HepG2 (cell line): ENCODE measurements at regions not wholly inside any gene's neighbourhood (a gene's known extent, or its start where the extent isn't known, plus 50 kb on each side); places are given as distances from the start of the nearest gene placed in this dataset.

ENCODE experiments used
- ATAC-seq: fragments of 200-7000 bp; cut with Tn5 transposase; 3 replicates; pipeline ENCODE4 v1.9.1; 2020; ENCODE audit warnings: mild to moderate bottlenecking, moderate library complexity
- BruUV-seq: library from RNA; stranded (reverse); fragments of 400-500 nt; replicated peaks from 2 replicates; lab custom pipeline; 2021; lab: Mats Ljungman, UMichigan
- CTCF ChIA-PET: fragments of 300-600 bp; formaldehyde crosslinking; extraction: SDS; loops from one replicate; lab custom pipeline; 2021; ENCODE audit warnings: low total read pairs, inconsistent platforms, low intra/inter-chr PET ratio; lab: Yijun Ruan, JAX
- POLR2A ChIA-PET: fragments of 350-600 bp; sonication (Branson Sonifier 250); formaldehyde crosslinking; loops from one replicate; lab custom pipeline; 2020; ENCODE audit warnings: antibody characterized with exemption, inconsistent platforms; lab: Yijun Ruan, JAX
- DNase-seq: peaks from one replicate; pipeline ENCODE4 v3.0.0-alpha.2; 2015; ENCODE audit warnings: low spot score
- FAIRE-seq: peaks from 3 replicates; lab custom pipeline; 2011; peaks lifted over from hg19 to GRCh38; lab: Jason Lieb, UNC
- H2AFZ ChIP-seq: one replicate; pipeline ENCODE4 v1.6.1; 2011; ENCODE audit warnings: low read length, inconsistent platforms
- H3K27ac ChIP-seq: fragments of 300-600 bp; 3 replicates; pipeline ENCODE4 v1.8.0; 2011; ENCODE audit warnings: mixed run types, mild to moderate bottlenecking, mixed read lengths, low read length, inconsistent platforms; ENCODE audit not compliant: insufficient read depth; ENCODE audit errors: extremely low read length
- H3K27me3 ChIP-seq, 2 experiments: fragments of 200-600 bp in 1 of 2; 2 replicates in 1 of 2; 3 replicates in 1 of 2; pipeline versions ENCODE4 v1.6.0 to v1.8.0; 2011; ENCODE audit warnings: low read length in 2 of 2, mild to moderate bottlenecking in 2 of 2, moderate library complexity in 2 of 2, inconsistent platforms in 1 of 2; ENCODE audit not compliant: insufficient read depth in 2 of 2, control insufficient read depth in 1 of 2
- H3K36me3 ChIP-seq, 2 experiments: fragments of 200-600 bp in 1 of 2; replicated peaks in 1 of 2; 2 replicates in 1 of 2; 3 replicates in 1 of 2; pipeline versions ENCODE4 v1.5.1 to v1.8.0; 2011; ENCODE audit warnings: low read length in 2 of 2, inconsistent platforms in 1 of 2; ENCODE audit not compliant: insufficient read depth in 2 of 2, control insufficient read depth in 1 of 2
- H3K4me1 ChIP-seq: 2 replicates; pipeline ENCODE4 v1.5.1; 2012; ENCODE audit warnings: low read length, inconsistent platforms; ENCODE audit not compliant: insufficient read depth
- H3K4me2 ChIP-seq: 2 replicates; pipeline ENCODE4 v1.6.0; 2011; ENCODE audit warnings: low read depth, low read length, inconsistent platforms
- H3K4me3 ChIP-seq, 3 experiments: fragments of 200-600 bp in 1 of 3; sonication (generic), shearing (Covaris generic) in 1 of 3; replicated peaks in 1 of 3; 2 replicates each; pipeline ENCODE4 v1.5.1; 2011 to 2016; ENCODE audit warnings: low read length in 3 of 3, inconsistent platforms in 2 of 3, low read depth in 2 of 3, mild to moderate bottlenecking in 2 of 3, control low read depth in 1 of 3, mixed read lengths in 1 of 3; ENCODE audit not compliant: insufficient read depth in 1 of 3
- H3K79me2 ChIP-seq: one replicate; pipeline ENCODE4 v1.6.1; 2011; ENCODE audit warnings: low read length, inconsistent platforms; ENCODE audit not compliant: insufficient read depth
- H3K9ac ChIP-seq: 2 replicates; pipeline ENCODE4 v1.6.0; 2011; ENCODE audit warnings: mild to moderate bottlenecking, low read depth, low read length, inconsistent platforms; ENCODE audit not compliant: insufficient read depth
- H3K9me3 ChIP-seq: 2 replicates; pipeline ENCODE4 v1.5.1; 2012; ENCODE audit warnings: mild to moderate bottlenecking, low read length
- H4K20me1 ChIP-seq: 2 replicates; pipeline ENCODE4 v1.6.0; 2011; ENCODE audit warnings: inconsistent platforms, mild to moderate bottlenecking, low read length, moderate library complexity; ENCODE audit not compliant: insufficient read depth
- ATF4 ChIP-seq, 2 experiments: fragments of 450-650 bp in 1 of 2; sonication (generic) in 1 of 2; formaldehyde crosslinking; IDR thresholded peaks; 2 replicates each; pipeline versions ENCODE4 v1.5.0 to v1.8.0; 2020 to 2022; ENCODE audit warnings: mild to moderate bottlenecking in 1 of 2, missing genetic modification reagents in 1 of 2
- BRCA1 ChIP-seq: sonication (generic); formaldehyde crosslinking; IDR thresholded peaks from 2 replicates; pipeline ENCODE4 v1.4.0; 2020; ENCODE audit warnings: missing genetic modification reagents
- CEBPB ChIP-seq: IDR thresholded peaks from 2 replicates; pipeline ENCODE4 v1.6.1; 2011; ENCODE audit warnings: low read depth, low read length, improper control_type of control experiment, borderline replicate concordance
- CEBPG ChIP-seq: IDR thresholded peaks from 2 replicates; pipeline ENCODE4 v1.6.1; 2016
- SRF ChIP-seq: IDR thresholded peaks from 2 replicates; pipeline ENCODE4 v1.6.1; 2011; ENCODE audit warnings: mild to moderate bottlenecking, low read depth, low read length, moderate library complexity
- TAF1 ChIP-seq: sonication (generic); formaldehyde crosslinking; IDR thresholded peaks from 2 replicates; pipeline ENCODE4 v1.4.0; 2020; ENCODE audit warnings: missing genetic modification reagents
- ZBTB20 ChIP-seq: sonication (generic); formaldehyde crosslinking; IDR thresholded peaks from 2 replicates; pipeline ENCODE4 v1.8.1; 2023; ENCODE audit warnings: missing genetic modification reagents, low read depth, mild to moderate bottlenecking, borderline replicate concordance
- ZNF12 ChIP-seq: sonication (generic); formaldehyde crosslinking; IDR thresholded peaks from 2 replicates; pipeline ENCODE4 v1.5.0; 2020; ENCODE audit warnings: missing genetic modification reagents
- WGBS: methylation state at CpG from one replicate; pipeline ENCODE4 v1.1.6; 2017; ENCODE audit warnings: low lambda C conversion rate; 5-methylcytosine and 5-hydroxymethylcytosine counted together
- in situ Hi-C: cut with HindIII; loops from 2 replicates; pipeline ENCODE4 v1.10.0; 2017; ENCODE audit warnings: low pct_unique_long_range_greater_than_20kb; ENCODE audit not compliant: extremely low pct_ligation_motif_present
- intact Hi-C: fragments of 100-400 bp; cut with micrococcal nuclease; formaldehyde crosslinking; loops from one replicate; pipeline ENCODE4 v1.10.0; 2022; ENCODE audit not compliant: unreplicated experiment
- TF ChIP-seq, protein P1 (sequence below): IDR thresholded peaks from 2 replicates; pipeline ENCODE4 v1.6.1; 2018; ENCODE audit warnings: missing genetic modification reagents, mild to moderate bottlenecking, missing compliant biosample characterization

- CTCF ChIA-PET: no interaction called here
- no peak; the same call in 2 of the 3 replicates for ATAC-seq
- Histone ChIP-seq H2AFZ (no peak overlapping the region), H3K9ac (no peak overlapping the region), H3K4me1 (peaks cover 18% of the 10 kb centered on the region), H3K79me2 (no peaks in the 10 kb centered on the region), H3K27ac (no peak overlapping the region), H3K9me3 (no peaks in the 10 kb centered on the region), H3K4me3 (no peak overlapping the region), H3K36me3 (no peaks in the 10 kb centered on the region), H3K27me3 (no peaks in the 10 kb centered on the region; a peak in 1 of 5 replicates), H4K20me1 (no peaks in the 10 kb centered on the region), H3K4me2 (no peak overlapping the region)
- WGBS: 13% methylated on average over 7 of the region's 7 CpGs
- POLR2A ChIA-PET: no interaction called here
- TF ChIP-seq ATF4 (CRISPR knock-in tag; IDR thresholded peaks at IDR 0.05) (peak in 1 of 2 experiments; percentile 66; a peak in 2 of 4 replicates), CEBPB (peak; percentile 95), ZNF12 (no peak), CEBPG (CRISPR knock-in tag) (peak; percentile 64)
- in situ Hi-C loops: no loop called here
- BruUV-seq: no TSS peak
- intact Hi-C loops: no loop called here
- peak; percentile 45 for DNase-seq
- FAIRE-seq: no peak
These were observed 249.2 kb upstream of the HABP2 start for GRCh38 chr10:113303544-113304146.

- TF ChIP-seq BRCA1 (CRISPR knock-in tag): no peak
- TF ChIP-seq SRF: no peak
- no peak for TF ChIP-seq ZBTB20 (CRISPR knock-in tag)
- no peak for TF ChIP-seq TAF1
- TF ChIP-seq, protein P1, sequence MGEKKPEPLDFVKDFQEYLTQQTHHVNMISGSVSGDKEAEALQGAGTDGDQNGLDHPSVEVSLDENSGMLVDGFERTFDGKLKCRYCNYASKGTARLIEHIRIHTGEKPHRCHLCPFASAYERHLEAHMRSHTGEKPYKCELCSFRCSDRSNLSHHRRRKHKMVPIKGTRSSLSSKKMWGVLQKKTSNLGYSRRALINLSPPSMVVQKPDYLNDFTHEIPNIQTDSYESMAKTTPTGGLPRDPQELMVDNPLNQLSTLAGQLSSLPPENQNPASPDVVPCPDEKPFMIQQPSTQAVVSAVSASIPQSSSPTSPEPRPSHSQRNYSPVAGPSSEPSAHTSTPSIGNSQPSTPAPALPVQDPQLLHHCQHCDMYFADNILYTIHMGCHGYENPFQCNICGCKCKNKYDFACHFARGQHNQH (CRISPR knock-in tag): no peak
- TF ChIP-seq, all 625 proteins: peak for 0
- DNase-seq (peak; percentile 4), FAIRE-seq (no peak), ATAC-seq (no peak)
- in situ Hi-C loops (no loop called here), intact Hi-C loops (no loop called here)
- no peaks in the 10 kb centered on the region for H4K20me1 ChIP-seq
- H3K4me3 ChIP-seq: no peak overlapping the region
- no peak overlapping the region for H2AFZ ChIP-seq
- peaks cover 18% of the 10 kb centered on the region for H3K4me1 ChIP-seq
- 40% methylated on average over 5 of the region's 5 CpGs for whole genome bisulfite sequencing
- H3K9ac ChIP-seq: no peak overlapping the region
- no peak overlapping the region for H3K27ac ChIP-seq
- no TSS peak for BruUV-seq
- no peaks in the 10 kb centered on the region for H3K36me3 ChIP-seq
- CTCF ChIA-PET: no interaction called here
- POLR2A ChIA-PET: no interaction called here
- H3K27me3 ChIP-seq: no peaks in the 10 kb centered on the region; a peak in 1 of 5 replicates
- H3K4me2 ChIP-seq: no peak overlapping the region
- H3K79me2 ChIP-seq: no peaks in the 10 kb centered on the region
- no peaks in the 10 kb centered on the region for H3K9me3 ChIP-seq
These were observed 248.1 kb upstream of the HABP2 start for GRCh38 chr10:113304726-113305125.
